Uterus (tissue), 2 donors: ENCODE measurements at regions not wholly inside any gene's neighbourhood (a gene's known extent, or its start where the extent isn't known, plus 50 kb on each side); places are given as distances from the start of the nearest gene placed in this dataset.

Experiments
- CTCF ChIP-seq, 4 experiments: fragments of 200-600 bp in 2 of 4; fragments of 450-650 bp in 2 of 4; sonication (generic) in 2 of 4; IDR thresholded peaks; one replicate each; pipeline ENCODE4 v1.5.1; 2016 to 2019; ENCODE audit warnings: antibody characterized with exemption in 4 of 4, mild to moderate bottlenecking in 2 of 4, moderate library complexity in 1 of 4
- POLR2A ChIP-seq, 2 donors: fragments of 450-650 bp; IDR thresholded peaks; one replicate each; pipeline ENCODE4 v1.6.1; 2016; ENCODE audit warnings: antibody characterized with exemption in 2 of 2, mild to moderate bottlenecking in 1 of 2, moderate library complexity in 1 of 2

- no peak for TF ChIP-seq POLR2A (IDR thresholded peaks at IDR 0.05)
- no peak for TF ChIP-seq CTCF (IDR thresholded peaks at IDR 0.05)
These were observed 158.0 kb upstream of the NPVF start for GRCh38 chr7:25386311-25386744.
